Right lobe of liver (tissue), 6 donors: ENCODE measurements at regions not wholly inside any gene's neighbourhood (a gene's known extent, or its start where the extent isn't known, plus 50 kb on each side); places are given as distances from the start of the nearest gene placed in this dataset.

ENCODE experiments used
- ATAC-seq, 4 donors: fragments of 200-7000 bp; cut with Tn5 transposase; one replicate each; pipeline ENCODE4 v1.9.1; 2020; ENCODE audit warnings: mild to moderate bottlenecking in 4 of 4, moderate library complexity in 4 of 4
- DNase-seq, 3 donors: peaks; one replicate each; pipeline ENCODE4 v3.0.0-alpha.2; 2020
- H3K27ac ChIP-seq, 3 donors: fragments of 200-600 bp; one replicate each; pipeline ENCODE4 v1.8.0; 2022
- H3K27me3 ChIP-seq, 2 donors: fragments of 200-600 bp; one replicate each; pipeline ENCODE4 v1.8.0; 2022
- H3K36me3 ChIP-seq, 4 donors: fragments of 200-600 bp; sonication (generic) in 1 of 4; one replicate each; pipeline versions ENCODE4 v1.5.1 to v1.8.0; 2017 to 2022; ENCODE audit warnings: control low read depth in 1 of 4
- H3K4me1 ChIP-seq, 4 donors: fragments of 200-600 bp; sonication (generic) in 1 of 4; one replicate each; pipeline versions ENCODE4 v1.5.1 to v1.8.0; 2017 to 2022; ENCODE audit warnings: control low read depth in 1 of 4
- H3K4me3 ChIP-seq, 3 donors: fragments of 200-600 bp; one replicate each; pipeline ENCODE4 v1.8.0; 2022
- H3K9me3 ChIP-seq, 4 donors: fragments of 200-600 bp; sonication (generic) in 1 of 4; one replicate each; pipeline versions ENCODE4 v1.5.1 to v1.8.0; 2017 to 2022; ENCODE audit warnings: control low read depth in 1 of 4
- POLR2A ChIP-seq: fragments of 450-650 bp; IDR thresholded peaks from one replicate; pipeline ENCODE4 v1.6.1; 2017; ENCODE audit warnings: antibody characterized with exemption, mild to moderate bottlenecking
- WGBS: methylation state at CpG from one replicate; pipeline ENCODE4 v1.1.6; 2018; ENCODE audit warnings: low coverage, low lambda C conversion rate; ENCODE audit not compliant: insufficient coverage; ENCODE audit errors: missing lambda C conversion rate; 5-methylcytosine and 5-hydroxymethylcytosine counted together
- intact Hi-C, 2 donors: fragments of 100-400 bp; cut with DNase I; formaldehyde crosslinking; loops; one replicate each; pipeline versions ENCODE4 v1.11.2 to v1.14.1; 2022
- TF ChIP-seq, protein P1 (sequence below), 4 donors: fragments of 200-600 bp in 3 of 4; fragments of 450-650 bp in 1 of 4; IDR thresholded peaks; one replicate each; pipeline versions ENCODE4 v1.5.1 to v1.8.0; 2016 to 2022; ENCODE audit warnings: antibody characterized with exemption in 4 of 4, mild to moderate bottlenecking in 2 of 4
- donor health status: DM: no; HTN: yes; CAD: no.
- donor health status: DM: no; HTN: no; CAD: no.
- donor health status: DM: no; HTN: no; CAD: no.
- donor health status: DM: no; HTN: yes; CAD: no.
- donor health status: DM: no; HTN: yes; CAD: no.

DNA sequence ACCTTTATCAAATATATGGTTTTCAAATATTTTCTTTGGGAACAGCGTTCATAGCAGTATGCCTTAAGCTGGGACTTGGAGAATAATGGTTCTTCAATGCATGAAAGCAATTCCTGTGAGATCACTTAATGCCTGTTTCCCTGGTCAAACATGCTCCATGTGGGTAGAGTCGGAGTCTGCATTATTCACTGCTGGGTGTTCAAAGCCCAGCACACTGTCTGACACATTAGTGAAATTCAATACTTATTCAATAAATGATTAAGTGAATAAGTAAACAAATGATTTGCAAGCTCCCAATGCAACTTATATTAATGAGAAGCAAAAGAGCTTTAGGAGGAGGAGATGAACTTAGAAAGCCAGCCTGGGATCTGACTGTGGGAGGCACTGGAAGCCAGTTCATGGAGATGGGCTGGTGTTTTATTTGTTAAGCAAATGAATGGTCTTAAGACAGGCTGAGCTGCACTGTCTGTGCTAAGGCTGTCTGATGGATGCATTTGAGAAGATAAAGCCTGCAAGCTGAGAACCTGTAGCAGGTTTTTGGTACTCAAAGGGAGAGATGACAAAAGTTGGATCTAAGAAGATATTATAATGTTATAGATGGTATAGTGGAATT lies 490.8 kb downstream of the MCTP2 start:
- WGBS, result 46% methylated on average over 2 of the region's 2 CpGs
- intact Hi-C loops, result no loop called here
- ATAC-seq (no peak), DNase-seq (no peak)
- H3K36me3 ChIP-seq, result no peaks in the 10 kb centered on the region
- TF ChIP-seq POLR2A, result no peak
- TF ChIP-seq, protein P1, sequence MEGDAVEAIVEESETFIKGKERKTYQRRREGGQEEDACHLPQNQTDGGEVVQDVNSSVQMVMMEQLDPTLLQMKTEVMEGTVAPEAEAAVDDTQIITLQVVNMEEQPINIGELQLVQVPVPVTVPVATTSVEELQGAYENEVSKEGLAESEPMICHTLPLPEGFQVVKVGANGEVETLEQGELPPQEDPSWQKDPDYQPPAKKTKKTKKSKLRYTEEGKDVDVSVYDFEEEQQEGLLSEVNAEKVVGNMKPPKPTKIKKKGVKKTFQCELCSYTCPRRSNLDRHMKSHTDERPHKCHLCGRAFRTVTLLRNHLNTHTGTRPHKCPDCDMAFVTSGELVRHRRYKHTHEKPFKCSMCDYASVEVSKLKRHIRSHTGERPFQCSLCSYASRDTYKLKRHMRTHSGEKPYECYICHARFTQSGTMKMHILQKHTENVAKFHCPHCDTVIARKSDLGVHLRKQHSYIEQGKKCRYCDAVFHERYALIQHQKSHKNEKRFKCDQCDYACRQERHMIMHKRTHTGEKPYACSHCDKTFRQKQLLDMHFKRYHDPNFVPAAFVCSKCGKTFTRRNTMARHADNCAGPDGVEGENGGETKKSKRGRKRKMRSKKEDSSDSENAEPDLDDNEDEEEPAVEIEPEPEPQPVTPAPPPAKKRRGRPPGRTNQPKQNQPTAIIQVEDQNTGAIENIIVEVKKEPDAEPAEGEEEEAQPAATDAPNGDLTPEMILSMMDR (IDR thresholded peaks at IDR 0.05), result no peak
- no peak overlapping the region for H3K27ac ChIP-seq
- no peaks in the 10 kb centered on the region for H3K9me3 ChIP-seq
- no peak overlapping the region for H3K4me3 ChIP-seq
- H3K4me1 ChIP-seq, result no peaks in the 10 kb centered on the region
- H3K27me3 ChIP-seq, result no peaks in the 10 kb centered on the region

GRCh38 chr15:94723801-94724200 lies 492.4 kb downstream of the MCTP2 start:
- DNase-seq, result no peak
- WGBS, result 45% methylated on average over 2 of the region's 2 CpGs
- Histone ChIP-seq H3K36me3 (no peaks in the 10 kb centered on the region), H3K4me1 (no peaks in the 10 kb centered on the region), H3K27me3 (no peaks in the 10 kb centered on the region), H3K9me3 (no peaks in the 10 kb centered on the region), H3K27ac (no peak overlapping the region), H3K4me3 (no peak overlapping the region)
- no peak for TF ChIP-seq POLR2A
- TF ChIP-seq, protein P1 (IDR thresholded peaks at IDR 0.05), result no peak
- no peak for ATAC-seq
- intact Hi-C loops, result no loop called here

DNA sequence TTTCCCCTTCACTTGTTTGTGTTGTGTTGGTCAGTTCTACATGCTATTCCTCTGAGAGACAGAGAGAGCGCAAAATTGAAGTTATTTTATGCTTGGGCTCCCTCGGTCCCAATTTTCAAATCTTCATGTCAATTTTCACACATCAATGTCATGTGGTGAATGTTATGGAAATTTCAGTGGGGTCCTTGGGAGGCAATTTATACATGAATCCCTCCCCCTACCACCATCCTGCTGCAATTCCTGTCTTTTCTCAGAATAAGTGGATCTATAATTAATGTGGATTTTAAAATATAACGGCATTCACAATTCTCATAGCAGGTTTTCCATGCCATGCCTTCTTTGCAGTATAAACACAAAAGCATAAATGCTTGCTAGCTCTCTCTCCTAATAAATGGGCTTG lies 499.9 kb downstream of the MCTP2 start:
- H3K4me1 ChIP-seq, result no peaks in the 10 kb centered on the region
- H3K27ac ChIP-seq, result no peak overlapping the region
- ATAC-seq, result no peak
- no peak for TF ChIP-seq POLR2A
- TF ChIP-seq, protein P1 (IDR thresholded peaks at IDR 0.05), result no peak
- WGBS, result 55% methylated on average over 3 of the region's 3 CpGs
- no peaks in the 10 kb centered on the region for H3K9me3 ChIP-seq
- DNase-seq, result no peak
- intact Hi-C loops, result no loop called here
- H3K27me3 ChIP-seq, result no peaks in the 10 kb centered on the region
- no peak overlapping the region for H3K4me3 ChIP-seq
- no peaks in the 10 kb centered on the region for H3K36me3 ChIP-seq

DNA sequence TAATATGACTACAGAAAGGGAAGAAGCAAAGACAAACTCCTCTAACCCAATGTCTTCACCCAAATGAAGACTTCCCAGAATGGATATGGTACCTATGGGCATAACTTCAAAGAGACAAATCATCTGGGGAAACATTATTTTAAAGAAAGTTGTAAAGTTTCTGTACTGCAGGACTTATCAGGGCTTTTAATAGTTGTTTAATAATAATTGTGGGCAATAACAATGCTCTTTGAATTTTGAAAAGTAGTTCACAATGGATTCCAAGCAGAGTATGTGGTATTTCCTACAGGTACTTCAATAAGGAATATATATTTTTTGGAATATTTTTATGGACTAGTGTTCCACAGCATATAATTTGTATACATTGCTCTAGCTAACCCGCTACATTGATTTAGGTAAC lies 503.1 kb downstream of the MCTP2 start:
- Histone ChIP-seq H3K27ac (no peak overlapping the region), H3K9me3 (no peaks in the 10 kb centered on the region), H3K27me3 (no peaks in the 10 kb centered on the region), H3K4me1 (no peaks in the 10 kb centered on the region), H3K36me3 (no peaks in the 10 kb centered on the region), H3K4me3 (no peak overlapping the region)
- WGBS, result 100% methylated on average over 1 of the region's 1 CpG
- DNase-seq, result no peak
- ATAC-seq, result no peak
- intact Hi-C loops, result no loop called here
- TF ChIP-seq POLR2A, result no peak
- TF ChIP-seq, protein P1 (IDR thresholded peaks at IDR 0.05), result no peak

GRCh38 chr15:94736236-94736635 lies 504.9 kb downstream of the MCTP2 start:
- ATAC-seq, result no peak
- intact Hi-C loops, result no loop called here
- Histone ChIP-seq H3K27ac (no peak overlapping the region), H3K9me3 (no peaks in the 10 kb centered on the region), H3K27me3 (no peaks in the 10 kb centered on the region), H3K4me3 (no peak overlapping the region), H3K4me1 (no peaks in the 10 kb centered on the region), H3K36me3 (no peaks in the 10 kb centered on the region)
- TF ChIP-seq POLR2A, result no peak
- TF ChIP-seq, protein P1 (IDR thresholded peaks at IDR 0.05), result no peak
- DNase-seq, result no peak
